Thyroid gland (tissue), 4 donors: ENCODE measurements at regions not wholly inside any gene's neighbourhood (a gene's known extent, or its start where the extent isn't known, plus 50 kb on each side); places are given as distances from the start of the nearest gene placed in this dataset.

Experiments
- DNase-seq, 2 donors: peaks; one replicate each; pipeline ENCODE4 v3.0.0-alpha.2; 2019
- H3K27ac ChIP-seq, 3 donors: fragments of 200-600 bp; sonication (generic); 1 replicate in 2 of 3; 2 replicates in 1 of 3; pipeline ENCODE4 v1.5.1; 2016 to 2019; ENCODE audit warnings: mild to moderate bottlenecking in 1 of 3, moderate library complexity in 1 of 3
- H3K27me3 ChIP-seq: fragments of 200-600 bp; sonication (generic); one replicate; pipeline ENCODE4 v1.5.1; 2019
- H3K36me3 ChIP-seq, 2 donors: fragments of 200-600 bp; sonication (generic); one replicate each; pipeline ENCODE4 v1.5.1; 2016 to 2019
- H3K4me1 ChIP-seq, 2 donors: fragments of 200-600 bp; sonication (generic); one replicate each; pipeline ENCODE4 v1.5.1; 2017 to 2019
- H3K4me3 ChIP-seq, 3 donors: fragments of 200-600 bp; sonication (generic); replicated peaks in 1 of 3; 1 replicate in 2 of 3; 2 replicates in 1 of 3; pipeline ENCODE4 v1.5.1; 2016; ENCODE audit warnings: mild to moderate bottlenecking in 1 of 3
- H3K9me3 ChIP-seq: fragments of 200-600 bp; sonication (generic); one replicate; pipeline ENCODE4 v1.5.1; 2017
- POLR2A ChIP-seq, 2 donors: fragments of 450-650 bp; IDR thresholded peaks; one replicate each; pipeline ENCODE4 v1.6.1; 2017; ENCODE audit warnings: antibody characterized with exemption in 2 of 2, mild to moderate bottlenecking in 2 of 2, moderate library complexity in 1 of 2
- WGBS, 2 donors: methylation state at CpG; one replicate each; pipeline ENCODE4 v1.1.5; 2017; 5-methylcytosine and 5-hydroxymethylcytosine counted together
- intact Hi-C: fragments of 100-400 bp; cut with DNase I; formaldehyde crosslinking; loops from one replicate; pipeline ENCODE4 v1.15.1; 2023
- TF ChIP-seq, protein P1 (sequence below), 6 experiments: fragments of 200-600 bp in 3 of 6; fragments of 450-650 bp in 3 of 6; sonication (generic) in 3 of 6; IDR thresholded peaks; one replicate each; pipeline ENCODE4 v1.5.1; 2016 to 2019; ENCODE audit warnings: antibody characterized with exemption in 6 of 6, mild to moderate bottlenecking in 2 of 6, inconsistent platforms in 1 of 6, moderate library complexity in 1 of 6

DNA sequence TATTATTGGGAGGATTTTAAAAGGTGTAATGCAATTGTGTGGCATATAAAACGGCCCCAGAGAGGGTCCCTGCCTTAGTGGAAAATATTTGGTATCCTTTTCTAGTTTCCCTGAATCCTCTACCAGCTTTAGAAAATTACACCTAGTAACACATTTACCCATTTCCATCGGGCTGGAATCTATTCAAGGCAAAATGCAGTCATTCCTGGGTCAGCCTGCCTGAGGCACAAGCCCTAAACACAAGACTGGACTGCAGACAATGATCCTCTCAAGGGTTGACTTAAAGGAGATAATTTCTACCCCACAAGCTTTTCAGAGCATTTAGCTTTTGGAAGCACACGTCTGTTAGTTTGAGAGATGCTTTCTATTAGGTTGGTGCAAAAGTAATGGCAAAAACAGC is 124.4 kb upstream of the ADAMTSL1 start:
- WGBS, 2 donors: 87 to 92% methylated on average over 3 of the region's 3 CpGs

GRCh38 chr9:18350036-18350435 is 123.9 kb upstream of the ADAMTSL1 start:
- Histone ChIP-seq H3K4me3 (no peak overlapping the region), H3K4me1 (peaks cover 5 to 15% of the 10 kb centered on the region in 2 donors), H3K36me3 (no peaks in the 10 kb centered on the region), H3K27ac (no peak overlapping the region), H3K9me3 (no peaks in the 10 kb centered on the region), H3K27me3 (no peaks in the 10 kb centered on the region)
- intact Hi-C loops: no loop called here
- DNase-seq: no peak
- no peak for TF ChIP-seq POLR2A (IDR thresholded peaks at IDR 0.05)
- TF ChIP-seq, protein P1, sequence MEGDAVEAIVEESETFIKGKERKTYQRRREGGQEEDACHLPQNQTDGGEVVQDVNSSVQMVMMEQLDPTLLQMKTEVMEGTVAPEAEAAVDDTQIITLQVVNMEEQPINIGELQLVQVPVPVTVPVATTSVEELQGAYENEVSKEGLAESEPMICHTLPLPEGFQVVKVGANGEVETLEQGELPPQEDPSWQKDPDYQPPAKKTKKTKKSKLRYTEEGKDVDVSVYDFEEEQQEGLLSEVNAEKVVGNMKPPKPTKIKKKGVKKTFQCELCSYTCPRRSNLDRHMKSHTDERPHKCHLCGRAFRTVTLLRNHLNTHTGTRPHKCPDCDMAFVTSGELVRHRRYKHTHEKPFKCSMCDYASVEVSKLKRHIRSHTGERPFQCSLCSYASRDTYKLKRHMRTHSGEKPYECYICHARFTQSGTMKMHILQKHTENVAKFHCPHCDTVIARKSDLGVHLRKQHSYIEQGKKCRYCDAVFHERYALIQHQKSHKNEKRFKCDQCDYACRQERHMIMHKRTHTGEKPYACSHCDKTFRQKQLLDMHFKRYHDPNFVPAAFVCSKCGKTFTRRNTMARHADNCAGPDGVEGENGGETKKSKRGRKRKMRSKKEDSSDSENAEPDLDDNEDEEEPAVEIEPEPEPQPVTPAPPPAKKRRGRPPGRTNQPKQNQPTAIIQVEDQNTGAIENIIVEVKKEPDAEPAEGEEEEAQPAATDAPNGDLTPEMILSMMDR (IDR thresholded peaks at IDR 0.05): no peak
- 89 to 97% methylated on average over 3 of the region's 3 CpGs for WGBS, 2 donors

More for the DNA sequence above, 124.4 kb upstream of the ADAMTSL1 start:
- Histone ChIP-seq H3K4me1 (peaks cover 5 to 15% of the 10 kb centered on the region in 2 donors), H3K36me3 (no peaks in the 10 kb centered on the region), H3K27me3 (no peaks in the 10 kb centered on the region), H3K9me3 (no peaks in the 10 kb centered on the region), H3K4me3 (no peak overlapping the region), H3K27ac (no peak overlapping the region)
- intact Hi-C loops: no loop called here
- no peak for DNase-seq
- no peak for TF ChIP-seq POLR2A (IDR thresholded peaks at IDR 0.05)
- TF ChIP-seq, protein P1 (IDR thresholded peaks at IDR 0.05): no peak

GRCh38 chr9:18350995-18351595 is 122.9 kb upstream of the ADAMTSL1 start:
- intact Hi-C loops: no loop called here

GRCh38 chr9:18352711-18353110 is 121.2 kb upstream of the ADAMTSL1 start:
- 90 to 96% methylated on average over 3 of the region's 3 CpGs for WGBS, 2 donors
- no peak overlapping the region for H3K27ac ChIP-seq

More at GRCh38 chr9:18350995-18351595, 122.9 kb upstream of the ADAMTSL1 start:
- H3K4me1 ChIP-seq: peaks cover 5 to 15% of the 10 kb centered on the region in 2 donors
- TF ChIP-seq, protein P1 (IDR thresholded peaks at IDR 0.05): no peak
- TF ChIP-seq POLR2A (IDR thresholded peaks at IDR 0.05): no peak
- H3K4me3 ChIP-seq: no peak overlapping the region
- H3K9me3 ChIP-seq: no peaks in the 10 kb centered on the region
- no peak overlapping the region for H3K27ac ChIP-seq
- H3K27me3 ChIP-seq: no peaks in the 10 kb centered on the region
- DNase-seq: no peak
- no peaks in the 10 kb centered on the region for H3K36me3 ChIP-seq
- WGBS, 2 donors: 88 to 93% methylated on average over 4 of the region's 4 CpGs

GRCh38 chr9:18353473-18353872 is 120.5 kb upstream of the ADAMTSL1 start:
- Histone ChIP-seq H3K4me1 (peaks cover 0 to 5% of the 10 kb centered on the region in 2 donors), H3K36me3 (no peaks in the 10 kb centered on the region), H3K27ac (no peak overlapping the region), H3K27me3 (no peaks in the 10 kb centered on the region), H3K9me3 (no peaks in the 10 kb centered on the region), H3K4me3 (no peak overlapping the region)
- intact Hi-C loops: no loop called here
- no peak for DNase-seq
- TF ChIP-seq POLR2A (IDR thresholded peaks at IDR 0.05): no peak
- TF ChIP-seq, protein P1 (IDR thresholded peaks at IDR 0.05): no peak

More at GRCh38 chr9:18352711-18353110, 121.2 kb upstream of the ADAMTSL1 start:
- TF ChIP-seq, protein P1 (IDR thresholded peaks at IDR 0.05): no peak
- no peak for TF ChIP-seq POLR2A (IDR thresholded peaks at IDR 0.05)
- Histone ChIP-seq H3K9me3 (no peaks in the 10 kb centered on the region), H3K4me3 (no peak overlapping the region), H3K27me3 (no peaks in the 10 kb centered on the region), H3K36me3 (no peaks in the 10 kb centered on the region), H3K4me1 (peaks cover 5 to 10% of the 10 kb centered on the region in 2 donors)
- no peak for DNase-seq
- intact Hi-C loops: no loop called here
